Caco-2 (cell line): ENCODE measurements at regions not wholly inside any gene's neighbourhood (a gene's known extent, or its start where the extent isn't known, plus 50 kb on each side); places are given as distances from the start of the nearest gene placed in this dataset.

Experiments
- BruUV-seq: library from RNA; stranded (reverse); fragments of 400-500 nt; replicated peaks from 2 replicates; lab custom pipeline; 2021; lab: Mats Ljungman, UMichigan
- CTCF ChIA-PET: fragments of 300-600 bp; sonication (Branson Sonifier 250); formaldehyde crosslinking; loops from one replicate; lab custom pipeline; 2022; ENCODE audit warnings: antibody characterized with exemption; lab: Charles Lee
- POLR2A ChIA-PET: fragments of 300-600 bp; sonication (Branson Sonifier 250); formaldehyde crosslinking; loops from one replicate; lab custom pipeline; 2022; ENCODE audit warnings: antibody characterized with exemption; lab: Charles Lee
- DNase-seq, 2 experiments: peaks; one replicate each; pipeline versions ENCODE4 v3.0.0 to v3.0.0-alpha.2; 2020 to 2022
- H3K27me3 ChIP-seq: replicated peaks from 2 replicates; pipeline ENCODE4 v1.6.0; 2011; ENCODE audit warnings: low read length; ENCODE audit not compliant: control insufficient read depth, insufficient read depth
- H3K36me3 ChIP-seq: 2 replicates; pipeline ENCODE4 v1.5.1; 2011; ENCODE audit warnings: low read length; ENCODE audit not compliant: control insufficient read depth, insufficient read depth
- H3K4me1 ChIP-seq: fragments of 250-450 bp; sonication (Bioruptor Pico); 2 replicates; pipeline ENCODE4 v1.5.1; 2020; ENCODE audit warnings: mild to moderate bottlenecking
- H3K4me3 ChIP-seq: 2 replicates; pipeline ENCODE4 v1.5.1; 2011; ENCODE audit warnings: low read depth, mild to moderate bottlenecking, control low read depth, low read length
- H3K9me3 ChIP-seq: fragments of 250-450 bp; sonication (Bioruptor Pico); 2 replicates; pipeline ENCODE4 v1.5.1; 2020; ENCODE audit warnings: mild to moderate bottlenecking, moderate library complexity
- H3K27ac Mint-ChIP-seq: one replicate; pipeline ENCODE4 v1.8.0; 2022; ENCODE audit warnings: mixed read lengths; ENCODE audit not compliant: unreplicated experiment
- H3K27me3 Mint-ChIP-seq: one replicate; pipeline ENCODE4 v1.8.0; 2022; ENCODE audit warnings: mixed read lengths; ENCODE audit not compliant: insufficient read depth, unreplicated experiment
- H3K36me3 Mint-ChIP-seq: one replicate; pipeline ENCODE4 v1.8.0; 2022; ENCODE audit warnings: mild to moderate bottlenecking, mixed read lengths; ENCODE audit not compliant: insufficient read depth, unreplicated experiment
- H3K4me1 Mint-ChIP-seq: one replicate; pipeline ENCODE4 v1.8.0; 2022; ENCODE audit warnings: low read depth, mixed read lengths; ENCODE audit not compliant: unreplicated experiment
- H3K4me3 Mint-ChIP-seq: one replicate; pipeline ENCODE4 v1.8.0; 2022; ENCODE audit warnings: mild to moderate bottlenecking, moderate library complexity, mixed read lengths; ENCODE audit not compliant: unreplicated experiment
- H3K9me3 Mint-ChIP-seq: one replicate; pipeline ENCODE4 v1.8.0; 2022; ENCODE audit warnings: mixed read lengths; ENCODE audit not compliant: unreplicated experiment
- CTCF ChIP-seq, 2 experiments: fragments of 200-600 bp in 1 of 2; IDR thresholded peaks; 1 replicate in 1 of 2; 2 replicates in 1 of 2; pipeline versions ENCODE4 v1.5.1 to v1.8.0; 2011 to 2022; ENCODE audit warnings: antibody characterized with exemption in 1 of 2, control low read depth in 1 of 2, inconsistent platforms in 1 of 2, low read depth in 1 of 2, low read length in 1 of 2, mild to moderate bottlenecking in 1 of 2, moderate library complexity in 1 of 2; ENCODE audit not compliant: insufficient read depth in 1 of 2, severe bottlenecking in 1 of 2, unreplicated experiment in 1 of 2
- intact Hi-C: fragments of 100-400 bp; cut with micrococcal nuclease; formaldehyde crosslinking; loops from one replicate; pipeline ENCODE4 v1.10.0; 2022; ENCODE audit not compliant: unreplicated experiment

- no peaks in the 10 kb centered on the region for H3K27me3 Mint-ChIP-seq
- POLR2A ChIA-PET: no interaction called here
- CTCF ChIA-PET: no interaction called here
- H3K36me3 ChIP-seq: no peaks in the 10 kb centered on the region
- BruUV-seq: no TSS peak
- H3K4me1 ChIP-seq: no peaks in the 10 kb centered on the region
- no peak overlapping the region for H3K4me3 ChIP-seq
- H3K4me3 Mint-ChIP-seq: no peak overlapping the region
- H3K4me1 Mint-ChIP-seq: no peaks in the 10 kb centered on the region
- no peaks in the 10 kb centered on the region for H3K27me3 ChIP-seq
- intact Hi-C loops: no loop called here
- no peaks in the 10 kb centered on the region for H3K9me3 ChIP-seq
- no peaks in the 10 kb centered on the region for H3K36me3 Mint-ChIP-seq
- no peak for DNase-seq
- no peak overlapping the region for H3K27ac Mint-ChIP-seq
- H3K9me3 Mint-ChIP-seq: no peaks in the 10 kb centered on the region
- TF ChIP-seq CTCF (IDR thresholded peaks at IDR 0.05; ENCODE audit: insufficient read depth in 1 of 2, low read depth in 1 of 2, low read length in 1 of 2, severe bottlenecking in 1 of 2, unreplicated experiment in 1 of 2): no peak
Observed at GRCh38 chr3:56896357-56896756, 94.6 kb upstream of the ARHGEF3 start.

- POLR2A ChIA-PET: no interaction called here
- CTCF ChIA-PET: no interaction called here
- no TSS peak for BruUV-seq
Observed at GRCh38 chr3:56894881-56895431, 93.2 kb upstream of the ARHGEF3 start.

GRCh38 chr3:56890448-56891091 is 88.8 kb upstream of the ARHGEF3 start:
- Mint-ChIP-seq H3K27me3 (no peaks in the 10 kb centered on the region), H3K9me3 (no peaks in the 10 kb centered on the region), H3K27ac (no peak overlapping the region), H3K4me3 (no peak overlapping the region), H3K4me1 (no peaks in the 10 kb centered on the region), H3K36me3 (no peaks in the 10 kb centered on the region)
- TF ChIP-seq CTCF (IDR thresholded peaks at IDR 0.05; ENCODE audit: insufficient read depth in 1 of 2, low read depth in 1 of 2, low read length in 1 of 2, severe bottlenecking in 1 of 2, unreplicated experiment in 1 of 2): no peak
- Histone ChIP-seq H3K27me3 (no peaks in the 10 kb centered on the region), H3K4me3 (no peak overlapping the region), H3K4me1 (no peaks in the 10 kb centered on the region), H3K36me3 (no peaks in the 10 kb centered on the region), H3K9me3 (no peaks in the 10 kb centered on the region)
- intact Hi-C loops: no loop called here
- ChIA-PET POLR2A (no interaction called here), CTCF (no interaction called here)
- BruUV-seq: no TSS peak
- no peak for DNase-seq

More at GRCh38 chr3:56894881-56895431, 93.2 kb upstream of the ARHGEF3 start:
- DNase-seq: no peak
- H3K4me1 ChIP-seq: no peaks in the 10 kb centered on the region
- no peaks in the 10 kb centered on the region for H3K27me3 Mint-ChIP-seq
- TF ChIP-seq CTCF (IDR thresholded peaks at IDR 0.05; ENCODE audit: insufficient read depth in 1 of 2, low read depth in 1 of 2, low read length in 1 of 2, severe bottlenecking in 1 of 2, unreplicated experiment in 1 of 2): no peak
- intact Hi-C loops: no loop called here
- H3K4me1 Mint-ChIP-seq: no peaks in the 10 kb centered on the region
- H3K36me3 Mint-ChIP-seq: no peaks in the 10 kb centered on the region
- no peaks in the 10 kb centered on the region for H3K9me3 ChIP-seq
- no peak overlapping the region for H3K27ac Mint-ChIP-seq
- H3K9me3 Mint-ChIP-seq: no peaks in the 10 kb centered on the region
- no peaks in the 10 kb centered on the region for H3K36me3 ChIP-seq
- no peak overlapping the region for H3K4me3 Mint-ChIP-seq
- no peak overlapping the region for H3K4me3 ChIP-seq
- no peaks in the 10 kb centered on the region for H3K27me3 ChIP-seq
